GM19372 (cell line): ENCODE measurements at regions not wholly inside any gene's neighbourhood (a gene's known extent, or its start where the extent isn't known, plus 50 kb on each side); places are given as distances from the start of the nearest gene placed in this dataset.
"Not testable (repeated sequence)": the region's sequence is repeated elsewhere in the genome, so short reads cannot be mapped to it uniquely, and the experiment has no call there.

Experiments used
- ATAC-seq: cut with Tn5 transposase; IDR thresholded peaks from one replicate; pipeline ENCODE4 v1.9.1; 2021; ENCODE audit warnings: mild to moderate bottlenecking, low read depth, moderate library complexity; ENCODE audit not compliant: unreplicated experiment

GRCh38 chr9:42862465-42862864 lies 679.0 kb downstream of the SPATA31A6 start:
- not testable (repeated sequence) for ATAC-seq
